Suprapubic skin (tissue), 4 donors: ENCODE measurements at regions not wholly inside any gene's neighbourhood (a gene's known extent, or its start where the extent isn't known, plus 50 kb on each side); places are given as distances from the start of the nearest gene placed in this dataset.

Experiments used
- DNase-seq, 2 donors: peaks; one replicate each; pipeline ENCODE4 v3.0.0-alpha.2; 2019; ENCODE audit warnings: low spot score in 2 of 2
- H3K27ac ChIP-seq: fragments of 200-600 bp; sonication (generic); one replicate; pipeline ENCODE4 v1.5.1; 2019
- H3K27me3 ChIP-seq: fragments of 200-600 bp; sonication (generic); one replicate; pipeline ENCODE4 v1.5.1; 2019
- H3K36me3 ChIP-seq: fragments of 200-600 bp; sonication (generic); one replicate; pipeline ENCODE4 v1.5.1; 2019
- H3K4me1 ChIP-seq: fragments of 200-600 bp; sonication (generic); one replicate; pipeline ENCODE4 v1.5.1; 2019
- H3K4me3 ChIP-seq: fragments of 200-600 bp; sonication (generic); one replicate; pipeline ENCODE4 v1.5.1; 2019; ENCODE audit warnings: mild to moderate bottlenecking
- H3K9me3 ChIP-seq: fragments of 200-600 bp; sonication (generic); one replicate; pipeline ENCODE4 v1.5.1; 2019
- EP300 ChIP-seq: sonication (generic); formaldehyde crosslinking; IDR thresholded peaks from one replicate; pipeline ENCODE4 v1.6.1; 2017; ENCODE audit warnings: antibody characterized with exemption
- POLR2A ChIP-seq, 2 donors: fragments of 450-650 bp; IDR thresholded peaks; one replicate each; pipeline ENCODE4 v1.6.1; 2017; ENCODE audit warnings: antibody characterized with exemption in 2 of 2, mild to moderate bottlenecking in 2 of 2, moderate library complexity in 2 of 2
- POLR2AphosphoS5 ChIP-seq, 3 donors: sonication (generic); formaldehyde crosslinking; IDR thresholded peaks; one replicate each; pipeline ENCODE4 v1.6.1; 2017; ENCODE audit warnings: antibody characterized with exemption in 3 of 3
- WGBS: methylation state at CpG from one replicate; pipeline ENCODE4 v1.1.5; 2018; 5-methylcytosine and 5-hydroxymethylcytosine counted together
- TF ChIP-seq, protein P1 (sequence below), 2 donors: fragments of 200-600 bp in 1 of 2; fragments of 450-650 bp in 1 of 2; sonication (generic) in 1 of 2; IDR thresholded peaks; one replicate each; pipeline ENCODE4 v1.5.1; 2016 to 2019; ENCODE audit warnings: antibody characterized with exemption in 2 of 2, mild to moderate bottlenecking in 1 of 2, moderate library complexity in 1 of 2

DNA sequence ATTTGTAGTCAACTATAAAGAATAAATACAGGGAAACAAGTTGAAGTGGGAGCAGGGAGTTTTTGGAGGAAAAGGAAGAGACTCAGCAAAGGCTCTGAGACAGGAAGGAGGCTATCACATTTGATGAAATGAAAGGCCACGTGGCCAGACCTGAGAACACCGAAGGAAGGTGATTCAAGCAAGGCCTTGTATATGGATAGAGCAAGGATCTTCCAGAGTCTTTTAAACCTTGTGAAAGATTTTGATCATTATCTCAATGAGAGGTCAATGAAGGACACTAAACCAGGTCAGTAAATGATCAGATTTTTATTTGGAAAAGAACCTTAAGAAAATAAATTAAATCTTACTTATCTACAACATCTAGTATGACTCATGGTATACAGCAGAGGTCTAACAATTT lies 523.5 kb downstream of the SLC16A7 start:
- Histone ChIP-seq H3K36me3 (no peaks in the 10 kb centered on the region), H3K27me3 (no peaks in the 10 kb centered on the region), H3K9me3 (no peaks in the 10 kb centered on the region), H3K4me1 (no peaks in the 10 kb centered on the region), H3K27ac (no peak overlapping the region), H3K4me3 (no peak overlapping the region)
- TF ChIP-seq EP300 (no peak), POLR2A (IDR thresholded peaks at IDR 0.05) (no peak), POLR2AphosphoS5 (IDR thresholded peaks at IDR 0.05) (no peak)
- TF ChIP-seq, protein P1, sequence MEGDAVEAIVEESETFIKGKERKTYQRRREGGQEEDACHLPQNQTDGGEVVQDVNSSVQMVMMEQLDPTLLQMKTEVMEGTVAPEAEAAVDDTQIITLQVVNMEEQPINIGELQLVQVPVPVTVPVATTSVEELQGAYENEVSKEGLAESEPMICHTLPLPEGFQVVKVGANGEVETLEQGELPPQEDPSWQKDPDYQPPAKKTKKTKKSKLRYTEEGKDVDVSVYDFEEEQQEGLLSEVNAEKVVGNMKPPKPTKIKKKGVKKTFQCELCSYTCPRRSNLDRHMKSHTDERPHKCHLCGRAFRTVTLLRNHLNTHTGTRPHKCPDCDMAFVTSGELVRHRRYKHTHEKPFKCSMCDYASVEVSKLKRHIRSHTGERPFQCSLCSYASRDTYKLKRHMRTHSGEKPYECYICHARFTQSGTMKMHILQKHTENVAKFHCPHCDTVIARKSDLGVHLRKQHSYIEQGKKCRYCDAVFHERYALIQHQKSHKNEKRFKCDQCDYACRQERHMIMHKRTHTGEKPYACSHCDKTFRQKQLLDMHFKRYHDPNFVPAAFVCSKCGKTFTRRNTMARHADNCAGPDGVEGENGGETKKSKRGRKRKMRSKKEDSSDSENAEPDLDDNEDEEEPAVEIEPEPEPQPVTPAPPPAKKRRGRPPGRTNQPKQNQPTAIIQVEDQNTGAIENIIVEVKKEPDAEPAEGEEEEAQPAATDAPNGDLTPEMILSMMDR (IDR thresholded peaks at IDR 0.05) = no peak
- WGBS = 60% methylated on average over 2 of the region's 2 CpGs
- DNase-seq = no peak

- TF ChIP-seq POLR2AphosphoS5 (IDR thresholded peaks at IDR 0.05) (no peak), EP300 (no peak), POLR2A (IDR thresholded peaks at IDR 0.05) (no peak)
- TF ChIP-seq, protein P1 (IDR thresholded peaks at IDR 0.05) = no peak
- H3K4me1 ChIP-seq = no peaks in the 10 kb centered on the region
- H3K36me3 ChIP-seq = no peaks in the 10 kb centered on the region
- no peaks in the 10 kb centered on the region for H3K9me3 ChIP-seq
- no peaks in the 10 kb centered on the region for H3K27me3 ChIP-seq
- no peak overlapping the region for H3K4me3 ChIP-seq
- WGBS = 83% methylated on average over 5 of the region's 5 CpGs
- no peak overlapping the region for H3K27ac ChIP-seq
- DNase-seq = no peak
Observed at GRCh38 chr12:60120199-60120598, 524.4 kb downstream of the SLC16A7 start.

DNA sequence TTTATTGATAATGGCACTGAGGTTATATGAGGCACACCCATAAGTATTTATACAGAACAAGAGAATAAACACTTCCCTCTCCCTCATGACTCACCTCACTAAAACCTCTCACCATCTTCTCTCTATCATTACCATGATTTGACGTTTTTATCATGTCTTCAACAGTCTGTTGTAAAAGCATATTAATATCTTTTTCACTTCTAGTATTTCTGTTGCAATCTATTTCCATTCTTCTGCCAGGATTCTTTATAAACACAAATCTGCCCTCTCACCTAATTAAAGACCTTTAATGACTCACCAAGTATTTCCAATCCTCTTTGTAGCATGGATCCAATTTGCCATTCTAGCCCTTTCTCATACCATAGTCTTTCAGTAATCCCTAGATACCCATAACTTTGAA lies 527.7 kb downstream of the SLC16A7 start:
- WGBS = 22% methylated on average over 1 of the region's 1 CpG
- H3K4me3 ChIP-seq = no peak overlapping the region
- no peak overlapping the region for H3K27ac ChIP-seq
- H3K9me3 ChIP-seq = peaks cover 3% of the 10 kb centered on the region
- DNase-seq = no peak
- TF ChIP-seq EP300 (no peak), POLR2AphosphoS5 (IDR thresholded peaks at IDR 0.05) (no peak), POLR2A (IDR thresholded peaks at IDR 0.05) (no peak)
- TF ChIP-seq, protein P1 (IDR thresholded peaks at IDR 0.05) = no peak
- no peaks in the 10 kb centered on the region for H3K36me3 ChIP-seq
- no peaks in the 10 kb centered on the region for H3K27me3 ChIP-seq
- no peaks in the 10 kb centered on the region for H3K4me1 ChIP-seq

- TF ChIP-seq, protein P1 (IDR thresholded peaks at IDR 0.05) = no peak
- TF ChIP-seq EP300 = no peak
- TF ChIP-seq POLR2A (IDR thresholded peaks at IDR 0.05) = no peak
- no peak overlapping the region for H3K27ac ChIP-seq
- H3K36me3 ChIP-seq = no peaks in the 10 kb centered on the region
- WGBS = 59% methylated on average over 1 of the region's 1 CpG
- H3K27me3 ChIP-seq = no peaks in the 10 kb centered on the region
- no peak for DNase-seq
- H3K9me3 ChIP-seq = no peaks in the 10 kb centered on the region
- no peak overlapping the region for H3K4me3 ChIP-seq
- no peaks in the 10 kb centered on the region for H3K4me1 ChIP-seq
Observed at GRCh38 chr12:60137513-60137912, 541.7 kb downstream of the SLC16A7 start.

- no peaks in the 10 kb centered on the region for H3K27me3 ChIP-seq
- 45% methylated on average over 1 of the region's 1 CpG for WGBS
- no peak overlapping the region for H3K4me3 ChIP-seq
- H3K27ac ChIP-seq = no peak overlapping the region
- TF ChIP-seq EP300 (no peak), POLR2AphosphoS5 (IDR thresholded peaks at IDR 0.05) (no peak), POLR2A (IDR thresholded peaks at IDR 0.05) (no peak)
- TF ChIP-seq, protein P1 (IDR thresholded peaks at IDR 0.05) = no peak
- H3K36me3 ChIP-seq = no peaks in the 10 kb centered on the region
- H3K4me1 ChIP-seq = no peaks in the 10 kb centered on the region
- DNase-seq = no peak
- no peaks in the 10 kb centered on the region for H3K9me3 ChIP-seq
Observed at GRCh38 chr12:60138526-60138925, 542.7 kb downstream of the SLC16A7 start.
